NOMO-1 treated with dmso at 0.1 percent for 144 hours (cell line): ENCODE measurements at regions not wholly inside any gene's neighbourhood (a gene's known extent, or its start where the extent isn't known, plus 50 kb on each side); places are given as distances from the start of the nearest gene placed in this dataset.
"Not testable (repeated sequence)": the region's sequence is repeated elsewhere in the genome, so short reads cannot be mapped to it uniquely, and the experiment has no call there.

Experiments
- DNase-seq: peaks from one replicate; lab custom pipeline; 2025; ENCODE audit not compliant: unreplicated experiment; lab: John Stamatoyannopoulos, UW

- DNase-seq, result peak; percentile 13
Measured at GRCh38 chr6:82118150-82118562, 129.4 kb downstream of the IBTK start.

- no peak for DNase-seq
Measured at GRCh38 chr6:82114748-82115147, 132.8 kb downstream of the IBTK start.

GRCh38 chr6:82113231-82113630 lies 134.3 kb downstream of the IBTK start:
- no peak for DNase-seq

GRCh38 chr6:82111818-82112217 lies 135.7 kb downstream of the IBTK start:
- DNase-seq, result no peak

- DNase-seq, result no peak
Measured at GRCh38 chr6:82111114-82111513, 136.4 kb downstream of the IBTK start.

- DNase-seq, result not testable (repeated sequence)
Measured at GRCh38 chr6:82103171-82103570, 144.4 kb downstream of the IBTK start.

- not testable (repeated sequence) for DNase-seq
Measured at GRCh38 chr6:82101374-82102114, 146.0 kb downstream of the IBTK start.

- not testable (repeated sequence) for DNase-seq
Measured at GRCh38 chr6:82100763-82101162, 146.8 kb downstream of the IBTK start.

GRCh38 chr6:82097676-82098075 lies 149.9 kb downstream of the IBTK start:
- no peak for DNase-seq

GRCh38 chr6:82095091-82095490 lies 152.5 kb downstream of the IBTK start:
- peak; percentile 34 for DNase-seq

GRCh38 chr6:82094166-82094806 lies 153.3 kb downstream of the IBTK start:
- no peak for DNase-seq

- DNase-seq, result no peak
Measured at GRCh38 chr6:82088978-82089771, 158.4 kb downstream of the IBTK start.

- no peak for DNase-seq
Measured at GRCh38 chr6:82086944-82087343, 160.6 kb downstream of the IBTK start.

GRCh38 chr6:82085701-82086100 lies 161.8 kb downstream of the IBTK start:
- no peak for DNase-seq

GRCh38 chr6:82084324-82084920 lies 163.1 kb downstream of the IBTK start:
- no peak for DNase-seq

GRCh38 chr6:82083646-82084045 lies 163.9 kb downstream of the IBTK start:
- DNase-seq, result no peak

- DNase-seq, result no peak
Measured at GRCh38 chr6:82080767-82081166, 166.8 kb downstream of the IBTK start.

- DNase-seq, result no peak
Measured at GRCh38 chr6:82078286-82078908, 169.1 kb downstream of the IBTK start.

- no peak for DNase-seq
Measured at GRCh38 chr6:82076916-82077315, 170.6 kb downstream of the IBTK start.

GRCh38 chr6:82074556-82074955 lies 173.0 kb downstream of the IBTK start:
- DNase-seq, result no peak

- DNase-seq, result no peak
Measured at GRCh38 chr6:82073484-82073883, 174.1 kb downstream of the IBTK start.
